OCI-LY1 (cell line): ENCODE measurements at regions not wholly inside any gene's neighbourhood (a gene's known extent, or its start where the extent isn't known, plus 50 kb on each side); places are given as distances from the start of the nearest gene placed in this dataset.

ENCODE experiments used
- H2AFZ ChIP-seq: fragments of 200-600 bp; sonication (generic), shearing (Covaris generic); 2 replicates; pipeline ENCODE4 v1.6.0; 2014; ENCODE audit warnings: antibody characterized with exemption, mild to moderate bottlenecking, low read length
- H3F3A ChIP-seq: fragments of 200-600 bp; sonication (generic), shearing (Covaris generic); 2 replicates; pipeline ENCODE4 v1.6.0; 2014; ENCODE audit warnings: mild to moderate bottlenecking, antibody characterized with exemption, low read length, moderate library complexity; ENCODE audit not compliant: insufficient read depth
- H3K27ac ChIP-seq: fragments of 200-600 bp; sonication (generic); 2 replicates; pipeline ENCODE4 v1.5.1; 2014; ENCODE audit warnings: low read length, mixed run types, mild to moderate bottlenecking, low read depth; ENCODE audit not compliant: poor library complexity, severe bottlenecking
- H3K27me3 ChIP-seq: fragments of 200-600 bp; sonication (generic); 2 replicates; pipeline ENCODE4 v1.6.0; 2014; ENCODE audit warnings: antibody characterized with exemption, mild to moderate bottlenecking, low read length, moderate library complexity; ENCODE audit not compliant: insufficient read depth
- H3K36me3 ChIP-seq: fragments of 200-600 bp; sonication (generic); 2 replicates; pipeline ENCODE4 v1.6.1; 2014; ENCODE audit warnings: mild to moderate bottlenecking, antibody characterized with exemption, low read length, moderate library complexity, mixed read lengths; ENCODE audit not compliant: insufficient read depth
- H3K4me1 ChIP-seq: fragments of 200-600 bp; sonication (generic); 2 replicates; pipeline ENCODE4 v1.5.1; 2014; ENCODE audit warnings: mild to moderate bottlenecking, low read length, moderate library complexity; ENCODE audit not compliant: insufficient read depth, severe bottlenecking
- H3K4me2 ChIP-seq: fragments of 200-600 bp; sonication (generic), shearing (Covaris generic); 2 replicates; pipeline ENCODE4 v1.6.1; 2014; ENCODE audit warnings: low read length
- H3K4me3 ChIP-seq: fragments of 200-600 bp; sonication (generic); 2 replicates; pipeline ENCODE4 v1.5.1; 2014; ENCODE audit warnings: low read length, low read depth, mild to moderate bottlenecking, mixed read lengths; ENCODE audit not compliant: poor library complexity, severe bottlenecking
- H3K79me2 ChIP-seq: fragments of 200-600 bp; shearing (Covaris generic); 2 replicates; pipeline ENCODE4 v1.6.1; 2016; ENCODE audit warnings: mixed run types, low read length, mixed read lengths; ENCODE audit not compliant: insufficient read depth
- H3K9ac ChIP-seq: fragments of 200-600 bp; sonication (generic), shearing (Covaris generic); 2 replicates; pipeline ENCODE4 v1.6.1; 2014; ENCODE audit warnings: mild to moderate bottlenecking, low read length, mixed read lengths
- H3K9me2 ChIP-seq: fragments of 200-600 bp; sonication (generic), shearing (Covaris generic); 2 replicates; pipeline ENCODE4 v1.6.1; 2014; ENCODE audit warnings: low read depth, mild to moderate bottlenecking, low read length, mixed read lengths
- H3K9me3 ChIP-seq: fragments of 200-600 bp; shearing (Covaris generic); 2 replicates; pipeline ENCODE4 v1.6.1; 2014; ENCODE audit warnings: low read length, mixed read lengths
- H4K20me1 ChIP-seq: fragments of 200-600 bp; sonication (generic), shearing (Covaris generic); 2 replicates; pipeline ENCODE4 v1.6.0; 2016; ENCODE audit warnings: mild to moderate bottlenecking, low read length; ENCODE audit not compliant: insufficient read depth
- CTCF ChIP-seq: fragments of 200-600 bp; sonication (generic), shearing (Covaris generic); IDR thresholded peaks from 2 replicates; pipeline ENCODE4 v1.5.1; 2017; ENCODE audit warnings: mild to moderate bottlenecking, antibody characterized with exemption, low read length, moderate library complexity, mixed read lengths
- EZH2 ChIP-seq: fragments of 200-600 bp; sonication (generic), shearing (Covaris generic); IDR thresholded peaks from 2 replicates; pipeline ENCODE4 v1.8.0; 2017; ENCODE audit warnings: borderline replicate concordance, mixed run types, mild to moderate bottlenecking, antibody characterized with exemption, low read length, moderate library complexity, mixed read lengths

- Histone ChIP-seq H3F3A (no peaks in the 10 kb centered on the region), H3K4me1 (no peaks in the 10 kb centered on the region), H3K4me2 (no peak overlapping the region), H3K9ac (no peak overlapping the region), H2AFZ (no peak overlapping the region), H3K9me2 (no peaks in the 10 kb centered on the region), H3K36me3 (no peaks in the 10 kb centered on the region), H3K27me3 (no peaks in the 10 kb centered on the region), H3K79me2 (no peaks in the 10 kb centered on the region), H3K9me3 (no peaks in the 10 kb centered on the region), H4K20me1 (no peaks in the 10 kb centered on the region), H3K27ac (no peak overlapping the region), H3K4me3 (no peak overlapping the region)
- TF ChIP-seq EZH2 (no peak), CTCF (no peak)
Measured at GRCh38 chr15:38040615-38041014, 106.2 kb downstream of the TMCO5A start.

DNA sequence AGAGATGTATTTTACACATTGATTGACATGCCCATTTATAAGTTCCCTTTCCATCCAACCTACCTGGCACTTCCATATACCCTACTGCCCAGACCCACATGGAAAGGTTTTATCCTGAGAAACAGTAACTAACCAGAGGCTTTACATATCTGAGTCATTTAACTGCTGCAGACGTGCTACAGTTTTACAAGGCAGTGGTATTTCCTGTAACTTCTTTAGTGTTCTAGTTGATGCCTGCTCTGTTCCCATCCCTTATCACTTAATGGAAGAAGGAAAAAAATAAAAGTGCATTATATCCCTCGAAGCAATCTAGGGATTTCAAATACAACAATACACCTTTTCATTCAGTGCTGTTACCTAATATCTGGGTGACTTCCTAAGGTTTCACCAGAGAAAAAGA lies 107.1 kb downstream of the TMCO5A start:
- Histone ChIP-seq H3K79me2 (no peaks in the 10 kb centered on the region), H3K4me1 (no peaks in the 10 kb centered on the region), H3K4me3 (no peak overlapping the region), H3K9ac (no peak overlapping the region), H2AFZ (no peak overlapping the region), H3K9me2 (no peaks in the 10 kb centered on the region), H3K36me3 (no peaks in the 10 kb centered on the region), H3K27me3 (no peaks in the 10 kb centered on the region), H3K4me2 (no peak overlapping the region), H4K20me1 (no peaks in the 10 kb centered on the region), H3K9me3 (no peaks in the 10 kb centered on the region), H3K27ac (no peak overlapping the region), H3F3A (no peaks in the 10 kb centered on the region)
- TF ChIP-seq CTCF (no peak), EZH2 (no peak)

DNA sequence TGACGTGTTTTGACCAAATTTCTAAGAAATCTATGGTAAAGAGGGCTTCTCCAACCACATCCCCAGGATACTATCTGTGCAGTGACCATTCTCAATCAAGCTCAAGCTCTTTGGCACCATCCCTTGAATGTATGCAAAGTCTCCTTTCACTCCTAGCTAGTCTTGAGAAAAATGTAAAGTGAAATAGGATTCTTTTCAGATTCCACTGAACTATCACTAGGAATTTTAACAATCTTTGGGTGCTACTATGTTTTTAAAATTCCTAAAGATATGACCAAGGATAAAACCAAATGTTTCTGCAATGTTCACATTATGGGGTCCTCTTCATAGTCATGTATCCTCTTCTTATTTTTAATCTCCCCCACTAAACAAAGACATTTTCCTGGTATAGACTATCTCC lies 107.8 kb downstream of the TMCO5A start:
- no peaks in the 10 kb centered on the region for H3K36me3 ChIP-seq
- H3K4me1 ChIP-seq: no peaks in the 10 kb centered on the region
- TF ChIP-seq EZH2: no peak
- no peak for TF ChIP-seq CTCF
- H3K27ac ChIP-seq: no peak overlapping the region
- H3K9me2 ChIP-seq: no peaks in the 10 kb centered on the region
- no peak overlapping the region for H3K4me3 ChIP-seq
- no peaks in the 10 kb centered on the region for H3K79me2 ChIP-seq
- no peak overlapping the region for H3K4me2 ChIP-seq
- H3F3A ChIP-seq: no peaks in the 10 kb centered on the region
- no peak overlapping the region for H2AFZ ChIP-seq
- H3K27me3 ChIP-seq: no peaks in the 10 kb centered on the region
- H4K20me1 ChIP-seq: no peaks in the 10 kb centered on the region
- H3K9me3 ChIP-seq: no peaks in the 10 kb centered on the region
- no peak overlapping the region for H3K9ac ChIP-seq
